ENCODE measurements at regions not wholly inside any gene's neighbourhood (a gene's known extent, or its start where the extent isn't known, plus 50 kb on each side); places are given as distances from the start of the nearest gene placed in this dataset.
"Not testable (repeated sequence)": the region's sequence is repeated elsewhere in the genome, so short reads cannot be mapped to it uniquely, and the experiment has no call there.

DNA sequence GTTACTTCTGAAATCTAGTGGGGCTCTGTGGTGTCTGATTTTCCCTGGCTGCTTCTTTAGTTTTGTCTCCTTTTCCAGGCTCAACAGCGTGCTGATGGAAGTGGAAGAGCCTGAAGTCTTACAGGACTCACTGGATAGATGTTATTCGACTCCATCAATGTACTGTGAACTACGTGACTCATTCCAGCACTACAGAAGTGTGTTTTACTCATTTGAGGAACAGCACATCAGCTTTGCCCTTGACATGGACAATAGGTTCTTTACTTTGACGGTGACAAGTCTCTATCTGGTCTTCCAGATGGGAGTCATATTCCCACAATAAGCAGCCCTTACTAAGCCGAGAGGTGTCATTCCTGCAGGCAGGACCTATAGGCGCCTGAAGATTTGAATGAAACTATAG, 51.1 kb downstream of the NBPF8 start:
- whole genome bisulfite sequencing, 2 donors = 96% methylated on average over 6 of the region's 6 CpGs
- DNase-seq; intact Hi-C loops (cut with DNase I); H3K27ac ChIP-seq; H3K36me3 ChIP-seq; H3K9me3 ChIP-seq; H3K4me3 ChIP-seq; H3K4me1 ChIP-seq; H3K27me3 ChIP-seq: not testable (repeated sequence)

- H3K9me3 ChIP-seq; H3K4me1 ChIP-seq; H3K36me3 ChIP-seq; H3K27me3 ChIP-seq; H3K27ac ChIP-seq; DNase-seq; intact Hi-C loops (cut with DNase I); H3K4me3 ChIP-seq: not testable (repeated sequence)
- WGBS, 2 donors = 75 to 81% methylated on average over 4 of the region's 4 CpGs
These were observed 62.8 kb downstream of the NBPF8 start for GRCh38 chr1:120477663-120478062.

DNA sequence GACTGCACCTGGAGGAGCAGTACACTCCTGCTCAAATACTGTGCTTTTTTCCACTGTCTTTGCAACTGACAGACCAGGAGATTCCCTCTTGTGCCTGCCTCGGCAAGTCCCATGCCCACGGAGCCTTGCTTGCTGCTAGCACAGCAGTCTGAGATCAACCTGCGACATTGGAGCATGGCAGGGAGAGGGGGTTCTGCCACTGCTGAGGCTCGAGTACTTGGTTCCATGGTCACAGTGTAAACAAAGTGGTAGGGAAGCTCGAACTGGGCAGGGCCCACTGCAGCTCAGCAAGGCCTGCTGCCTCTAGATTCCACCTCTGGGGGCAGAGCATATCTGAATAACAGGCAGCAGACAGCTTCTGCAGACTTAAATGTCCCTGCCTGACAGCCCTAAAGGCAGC, 63.6 kb downstream of the NBPF8 start:
- 88 to 90% methylated on average over 5 of the region's 5 CpGs for WGBS, 2 donors
- H3K4me3 ChIP-seq; DNase-seq; H3K36me3 ChIP-seq; H3K4me1 ChIP-seq; H3K9me3 ChIP-seq; intact Hi-C loops (cut with DNase I); H3K27me3 ChIP-seq; H3K27ac ChIP-seq: not testable (repeated sequence)

- 73 to 94% methylated on average over 1 of the region's 2 CpGs for WGBS, 2 donors
- H3K27me3 ChIP-seq; H3K4me3 ChIP-seq; intact Hi-C loops (cut with DNase I); DNase-seq; H3K27ac ChIP-seq; H3K4me1 ChIP-seq; H3K9me3 ChIP-seq: not testable (repeated sequence)
- H3K36me3 ChIP-seq = peaks cover 0 to 15% (median 5%) of the 10 kb centered on the region in 4 donors
These were observed 72.7 kb downstream of the NBPF8 start for GRCh38 chr1:120487542-120487941.

- H3K4me3 ChIP-seq; intact Hi-C loops (cut with DNase I); H3K27me3 ChIP-seq; DNase-seq; H3K9me3 ChIP-seq; H3K27ac ChIP-seq; H3K4me1 ChIP-seq: not testable (repeated sequence)
- 95 to 97% methylated on average over 8 of the region's 8 CpGs for WGBS, 2 donors
- peaks cover 0 to 18% (median 5%) of the 10 kb centered on the region in 4 donors for H3K36me3 ChIP-seq
These were observed 74.4 kb downstream of the NBPF8 start for GRCh38 chr1:120489217-120489616.

DNA sequence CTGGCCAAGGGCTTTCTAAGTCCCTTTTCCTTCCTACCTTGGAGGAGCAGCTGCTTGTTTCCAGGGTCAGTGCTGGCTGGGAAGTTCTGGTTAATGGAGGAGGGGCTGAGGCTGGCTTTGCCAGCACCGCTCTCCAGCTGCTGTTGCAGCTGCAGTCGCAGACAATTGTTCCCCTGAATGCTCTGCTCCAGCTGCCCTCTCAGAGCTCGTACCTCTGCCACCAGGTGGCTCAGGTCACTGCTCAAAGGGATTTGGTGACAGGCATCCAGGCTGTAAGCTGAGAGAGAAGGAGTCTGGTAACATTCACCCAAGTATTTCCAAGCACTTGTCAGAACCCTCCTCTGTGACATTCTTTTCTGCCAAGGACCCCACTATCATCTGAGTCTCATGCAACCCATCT, 82.3 kb downstream of the NBPF8 start:
- no CpG with 5 or more reads among the region's 3 CpGs for WGBS, 2 donors
- H3K4me1 ChIP-seq; DNase-seq; H3K27me3 ChIP-seq; H3K27ac ChIP-seq; intact Hi-C loops (cut with DNase I); H3K9me3 ChIP-seq; H3K4me3 ChIP-seq: not testable (repeated sequence)
- H3K36me3 ChIP-seq = peaks cover 0 to 11% (median 0%) of the 10 kb centered on the region in 4 donors

GRCh38 chr1:120503284-120503683, 88.4 kb downstream of the NBPF8 start:
- H3K4me3 ChIP-seq; DNase-seq; H3K27me3 ChIP-seq; H3K27ac ChIP-seq; H3K36me3 ChIP-seq; H3K9me3 ChIP-seq; intact Hi-C loops (cut with DNase I); H3K4me1 ChIP-seq: not testable (repeated sequence)
- WGBS, 2 donors = 89 to 94% methylated on average over 2 of the region's 3 CpGs

- H3K4me3 ChIP-seq; intact Hi-C loops (cut with DNase I); H3K36me3 ChIP-seq; H3K27me3 ChIP-seq; H3K9me3 ChIP-seq; H3K4me1 ChIP-seq; DNase-seq; H3K27ac ChIP-seq: not testable (repeated sequence)
- 99 to 100% methylated on average over 2 of the region's 2 CpGs for WGBS, 2 donors
These were observed 91.5 kb downstream of the NBPF8 start for GRCh38 chr1:120506352-120506751.

- H3K27ac ChIP-seq; H3K4me1 ChIP-seq; H3K4me3 ChIP-seq; H3K27me3 ChIP-seq; intact Hi-C loops (cut with DNase I); DNase-seq; H3K9me3 ChIP-seq: not testable (repeated sequence)
- WGBS, 2 donors = 82 to 92% methylated on average over 3 of the region's 3 CpGs
- H3K36me3 ChIP-seq = peaks cover 0 to 12% (median 0%) of the 10 kb centered on the region in 4 donors
These were observed 93.5 kb downstream of the NBPF8 start for GRCh38 chr1:120508351-120508750.

GRCh38 chr1:120509258-120509657, 94.4 kb downstream of the NBPF8 start:
- peaks cover 0 to 12% (median 0%) of the 10 kb centered on the region in 4 donors for H3K36me3 ChIP-seq
- 85 to 97% methylated on average over 2 of the region's 5 CpGs for WGBS, 2 donors
- H3K9me3 ChIP-seq; DNase-seq; H3K27ac ChIP-seq; H3K27me3 ChIP-seq; H3K4me1 ChIP-seq; H3K4me3 ChIP-seq; intact Hi-C loops (cut with DNase I): not testable (repeated sequence)

GRCh38 chr1:120513099-120513498, 98.3 kb downstream of the NBPF8 start:
- no CpG with 5 or more reads among the region's 1 CpG for WGBS, 2 donors

GRCh38 chr1:120513531-120513930, 98.7 kb downstream of the NBPF8 start:
- H3K27ac ChIP-seq; DNase-seq; intact Hi-C loops (cut with DNase I); H3K4me3 ChIP-seq; H3K9me3 ChIP-seq; H3K4me1 ChIP-seq; H3K27me3 ChIP-seq: not testable (repeated sequence)
- WGBS, 2 donors = no CpG with 5 or more reads among the region's 4 CpGs
- peaks cover 0 to 12% (median 0%) of the 10 kb centered on the region in 4 donors for H3K36me3 ChIP-seq

More at GRCh38 chr1:120513099-120513498, 98.3 kb downstream of the NBPF8 start:
- H3K4me1 ChIP-seq; H3K9me3 ChIP-seq; DNase-seq; H3K27me3 ChIP-seq; H3K27ac ChIP-seq; intact Hi-C loops (cut with DNase I); H3K4me3 ChIP-seq: not testable (repeated sequence)
- peaks cover 0 to 12% (median 0%) of the 10 kb centered on the region in 4 donors for H3K36me3 ChIP-seq

- H3K4me3 ChIP-seq; H3K4me1 ChIP-seq; H3K27ac ChIP-seq; H3K36me3 ChIP-seq; H3K9me3 ChIP-seq; H3K27me3 ChIP-seq; intact Hi-C loops (cut with DNase I); DNase-seq: not testable (repeated sequence)
- WGBS, 2 donors = 93 to 100% methylated on average over 1 to 2 of the region's 8 CpGs
These were observed 104.4 kb downstream of the NBPF8 start for GRCh38 chr1:120519196-120519595.

GRCh38 chr1:120524416-120524815, 109.6 kb downstream of the NBPF8 start:
- H3K4me1 ChIP-seq; H3K27ac ChIP-seq; intact Hi-C loops (cut with DNase I); H3K27me3 ChIP-seq; H3K9me3 ChIP-seq; DNase-seq; H3K4me3 ChIP-seq; H3K36me3 ChIP-seq: not testable (repeated sequence)
- 87 to 100% methylated on average over 3 of the region's 7 CpGs for WGBS, 2 donors

Measured in sigmoid colon (tissue), 6 donors.